SK-N-SH (cell line): ENCODE measurements at regions not wholly inside any gene's neighbourhood (a gene's known extent, or its start where the extent isn't known, plus 50 kb on each side); places are given as distances from the start of the nearest gene placed in this dataset.

Experiments used
- CTCF ChIP-seq: fragments of 200-600 bp; sonication (generic); IDR thresholded peaks from 2 replicates; pipeline ENCODE4 v1.6.1; 2017; ENCODE audit warnings: antibody characterized with exemption, mild to moderate bottlenecking, moderate library complexity
- EZH2phosphoT487 ChIP-seq: fragments of 200-600 bp; sonication (generic); IDR thresholded peaks from 2 replicates; pipeline ENCODE4 v1.6.1; 2017; ENCODE audit warnings: low read depth, mixed run types, mild to moderate bottlenecking, antibody characterized with exemption, moderate library complexity, borderline replicate concordance
- FOXJ3 ChIP-seq: sonication (generic); formaldehyde crosslinking; IDR thresholded peaks from 2 replicates; pipeline ENCODE4 v1.5.1; 2020; ENCODE audit warnings: mild to moderate bottlenecking, missing genetic modification reagents
- FOXM1 ChIP-seq: IDR thresholded peaks from 2 replicates; pipeline ENCODE4 v1.4.0; 2012; ENCODE audit warnings: low read depth, mild to moderate bottlenecking
- GABPA ChIP-seq: IDR thresholded peaks from 2 replicates; pipeline ENCODE4 v1.4.0; 2012; ENCODE audit warnings: low read depth, mild to moderate bottlenecking
- MAX ChIP-seq: IDR thresholded peaks from 2 replicates; pipeline ENCODE4 v1.4.0; 2012; ENCODE audit warnings: low read depth
- PBX3 ChIP-seq: IDR thresholded peaks from 2 replicates; pipeline ENCODE4; 2012
- POLR2AphosphoS5 ChIP-seq: IDR thresholded peaks from 2 replicates; pipeline ENCODE4 v1.6.1; 2012; ENCODE audit warnings: low read depth, low read length
- RAD21 ChIP-seq: IDR thresholded peaks from 2 replicates; pipeline ENCODE4 v1.6.1; 2012; ENCODE audit warnings: mild to moderate bottlenecking, low read length
- TAF1 ChIP-seq: IDR thresholded peaks from 2 replicates; pipeline ENCODE4 v1.6.1; 2012; ENCODE audit warnings: low read depth, mild to moderate bottlenecking, low read length, moderate library complexity, borderline replicate concordance
- TCF12 ChIP-seq: IDR thresholded peaks from 2 replicates; pipeline ENCODE4 v1.4.0; 2012
- ZBTB33 ChIP-seq: IDR thresholded peaks from 2 replicates; pipeline ENCODE4 v1.4.0; 2012; ENCODE audit warnings: low read depth, borderline replicate concordance

- TF ChIP-seq CTCF (no peak), FOXM1 (no peak), TCF12 (no peak), MAX (no peak), RAD21 (no peak), POLR2AphosphoS5 (no peak), GABPA (no peak), TAF1 (no peak), PBX3 (no peak), FOXJ3 (CRISPR knock-in tag) (no peak), ZBTB33 (no peak), EZH2phosphoT487 (no peak)
Measured at GRCh38 chr10:20957744-20958143, 60.6 kb upstream of the NEBL start.
